ENCODE measurements at regions not wholly inside any gene's neighbourhood (a gene's known extent, or its start where the extent isn't known, plus 50 kb on each side); places are given as distances from the start of the nearest gene placed in this dataset.

DNA sequence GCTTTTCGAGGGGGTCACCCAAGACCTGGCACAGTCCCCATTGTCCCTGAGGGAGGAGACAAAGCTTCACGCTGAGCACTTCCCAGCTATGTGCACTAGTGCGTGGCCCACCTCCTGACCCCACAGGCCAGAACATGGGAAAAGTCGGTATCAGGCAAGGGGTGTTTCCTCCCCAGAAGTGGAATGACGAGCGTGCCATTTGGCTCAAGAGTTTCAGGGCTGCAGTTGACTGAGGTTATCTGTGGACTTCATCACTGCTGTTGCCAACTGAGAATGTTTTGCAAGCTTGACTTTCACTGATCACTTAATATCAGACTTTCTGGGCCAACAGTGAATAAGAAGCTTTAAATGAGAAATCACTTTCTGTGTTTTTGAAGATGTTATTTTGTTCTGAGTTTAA is 137.0 kb upstream of the AFDN start:
- TF ChIP-seq, protein P1, sequence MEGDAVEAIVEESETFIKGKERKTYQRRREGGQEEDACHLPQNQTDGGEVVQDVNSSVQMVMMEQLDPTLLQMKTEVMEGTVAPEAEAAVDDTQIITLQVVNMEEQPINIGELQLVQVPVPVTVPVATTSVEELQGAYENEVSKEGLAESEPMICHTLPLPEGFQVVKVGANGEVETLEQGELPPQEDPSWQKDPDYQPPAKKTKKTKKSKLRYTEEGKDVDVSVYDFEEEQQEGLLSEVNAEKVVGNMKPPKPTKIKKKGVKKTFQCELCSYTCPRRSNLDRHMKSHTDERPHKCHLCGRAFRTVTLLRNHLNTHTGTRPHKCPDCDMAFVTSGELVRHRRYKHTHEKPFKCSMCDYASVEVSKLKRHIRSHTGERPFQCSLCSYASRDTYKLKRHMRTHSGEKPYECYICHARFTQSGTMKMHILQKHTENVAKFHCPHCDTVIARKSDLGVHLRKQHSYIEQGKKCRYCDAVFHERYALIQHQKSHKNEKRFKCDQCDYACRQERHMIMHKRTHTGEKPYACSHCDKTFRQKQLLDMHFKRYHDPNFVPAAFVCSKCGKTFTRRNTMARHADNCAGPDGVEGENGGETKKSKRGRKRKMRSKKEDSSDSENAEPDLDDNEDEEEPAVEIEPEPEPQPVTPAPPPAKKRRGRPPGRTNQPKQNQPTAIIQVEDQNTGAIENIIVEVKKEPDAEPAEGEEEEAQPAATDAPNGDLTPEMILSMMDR (conservative IDR thresholded peaks at IDR 0.05 in 1 of 2, IDR thresholded peaks at IDR 0.05 in 1 of 2; ENCODE audit: low read depth in 1 of 2, low read length in 2 of 2) = no peak
- TF ChIP-seq EZH2 (IDR thresholded peaks at IDR 0.05; ENCODE audit: low read length, missing control alignments) = no peak

Measured in fibroblast of lung (primary cell).